GM18907 (cell line): ENCODE measurements at regions not wholly inside any gene's neighbourhood (a gene's known extent, or its start where the extent isn't known, plus 50 kb on each side); places are given as distances from the start of the nearest gene placed in this dataset.

Experiments
- ATAC-seq: cut with Tn5 transposase; IDR thresholded peaks from one replicate; pipeline ENCODE4 v1.9.1; 2021; ENCODE audit warnings: mild to moderate bottlenecking, moderate library complexity; ENCODE audit not compliant: unreplicated experiment

- no peak for ATAC-seq
These were observed 1042.6 kb downstream of the PLA2G4A start for GRCh38 chr1:187871177-187871845.

GRCh38 chr1:187872550-187872949 is 1043.8 kb downstream of the PLA2G4A start:
- ATAC-seq = no peak

GRCh38 chr1:187873126-187873525 is 1044.4 kb downstream of the PLA2G4A start:
- no peak for ATAC-seq

GRCh38 chr1:187876775-187877174 is 1048.0 kb downstream of the PLA2G4A start:
- no peak for ATAC-seq

GRCh38 chr1:187877220-187877619 is 1048.5 kb downstream of the PLA2G4A start:
- no peak for ATAC-seq

GRCh38 chr1:187878883-187879282 is 1050.1 kb downstream of the PLA2G4A start:
- ATAC-seq = no peak

- ATAC-seq = no peak
These were observed 1054.6 kb downstream of the PLA2G4A start for GRCh38 chr1:187883356-187883755.

- no peak for ATAC-seq
These were observed 1063.4 kb downstream of the PLA2G4A start for GRCh38 chr1:187891993-187892682.

- no peak for ATAC-seq
These were observed 1063.9 kb downstream of the PLA2G4A start for GRCh38 chr1:187892683-187893039.

- ATAC-seq = no peak
These were observed 1064.7 kb downstream of the PLA2G4A start for GRCh38 chr1:187893471-187893870.

GRCh38 chr1:187894349-187894748 is 1065.6 kb downstream of the PLA2G4A start:
- no peak for ATAC-seq

- no peak for ATAC-seq
These were observed 1074.5 kb downstream of the PLA2G4A start for GRCh38 chr1:187903223-187903622.

GRCh38 chr1:187909382-187909781 is 1080.6 kb downstream of the PLA2G4A start:
- no peak for ATAC-seq

GRCh38 chr1:187911820-187912219 is 1083.1 kb downstream of the PLA2G4A start:
- no peak for ATAC-seq

GRCh38 chr1:187920976-187921375 is 1092.2 kb downstream of the PLA2G4A start:
- no peak for ATAC-seq

GRCh38 chr1:187921426-187921825 is 1092.7 kb downstream of the PLA2G4A start:
- no peak for ATAC-seq

- no peak for ATAC-seq
These were observed 1093.5 kb downstream of the PLA2G4A start for GRCh38 chr1:187922255-187922654.

- ATAC-seq = no peak
These were observed 1095.5 kb downstream of the PLA2G4A start for GRCh38 chr1:187924252-187924651.

- no peak for ATAC-seq
These were observed 1099.5 kb downstream of the PLA2G4A start for GRCh38 chr1:187928288-187928687.

- no peak for ATAC-seq
These were observed 1099.9 kb downstream of the PLA2G4A start for GRCh38 chr1:187928696-187929095.

GRCh38 chr1:187931776-187932175 is 1103.0 kb downstream of the PLA2G4A start:
- no peak for ATAC-seq

GRCh38 chr1:187933562-187934419 is 1105.0 kb downstream of the PLA2G4A start:
- no peak for ATAC-seq
